Naive thymus-derived CD4-positive, alpha-beta T cell (primary cell): ENCODE measurements at regions not wholly inside any gene's neighbourhood (a gene's known extent, or its start where the extent isn't known, plus 50 kb on each side); places are given as distances from the start of the nearest gene placed in this dataset.

Experiments used
- ATAC-seq: fragments of 150-1000 bp; cut with Tn5 transposase; 2 replicates; pipeline ENCODE4 v1.10.0; 2021; ENCODE audit warnings: mild to moderate bottlenecking, moderate library complexity
- CTCF ChIA-PET: fragments of 350-600 bp; sonication (Branson Sonifier 250); formaldehyde crosslinking; loops from one replicate; lab custom pipeline; 2021; ENCODE audit warnings: antibody characterized with exemption; lab: Charles Lee
- POLR2A ChIA-PET: fragments of 350-600 bp; sonication (Branson Sonifier 250); formaldehyde crosslinking; loops from one replicate; lab custom pipeline; 2021; ENCODE audit warnings: antibody characterized with exemption, inconsistent platforms; lab: Charles Lee
- DNase-seq, 9 donors: peaks; one replicate each; pipeline versions ENCODE4 v3.0.0 to v3.0.0-alpha.2; 2020 to 2022; ENCODE audit warnings: mixed read lengths in 1 of 9
- H3K27ac ChIP-seq: one replicate; pipeline ENCODE4 v1.7.0; 2013; ENCODE audit warnings: mild to moderate bottlenecking, low read depth, low read length, moderate library complexity
- H3K27me3 ChIP-seq, 2 donors: one replicate each; pipeline ENCODE4 v1.7.0; 2013; ENCODE audit warnings: low read length in 2 of 2, mild to moderate bottlenecking in 2 of 2, moderate library complexity in 2 of 2; ENCODE audit not compliant: control insufficient read depth in 2 of 2, insufficient read depth in 2 of 2
- H3K36me3 ChIP-seq, 3 experiments: 1 replicate in 2 of 3; 2 replicates in 1 of 3; pipeline ENCODE4 v1.7.0; 2013; ENCODE audit warnings: low read length in 3 of 3, mild to moderate bottlenecking in 3 of 3, moderate library complexity in 1 of 3; ENCODE audit not compliant: insufficient read depth in 3 of 3, control insufficient read depth in 2 of 3
- H3K4me1 ChIP-seq, 2 donors: one replicate each; pipeline ENCODE4 v1.7.0; 2013; ENCODE audit warnings: low read length in 2 of 2, mild to moderate bottlenecking in 2 of 2, moderate library complexity in 1 of 2; ENCODE audit not compliant: control insufficient read depth in 2 of 2, insufficient read depth in 2 of 2
- H3K4me3 ChIP-seq: 2 replicates; pipeline ENCODE4 v1.7.0; 2013; ENCODE audit warnings: mild to moderate bottlenecking, low read length
- H3K9me3 ChIP-seq, 3 experiments: 1 replicate in 2 of 3; 2 replicates in 1 of 3; pipeline ENCODE4 v1.7.0; 2013; ENCODE audit warnings: low read length in 3 of 3; ENCODE audit not compliant: control insufficient read depth in 2 of 3
- H3K27ac Mint-ChIP-seq, 9 donors: one replicate each; pipeline ENCODE4 v1.8.0; 2020 to 2022; ENCODE audit warnings: mixed read lengths in 9 of 9, mild to moderate bottlenecking in 8 of 9, moderate library complexity in 5 of 9, inconsistent platforms in 2 of 9
- H3K27me3 Mint-ChIP-seq, 5 donors: one replicate each; pipeline ENCODE4 v1.8.0; 2021 to 2022; ENCODE audit warnings: mixed read lengths in 5 of 5, mild to moderate bottlenecking in 1 of 5
- H3K36me3 Mint-ChIP-seq, 5 donors: one replicate each; pipeline ENCODE4 v1.8.0; 2020 to 2022; ENCODE audit warnings: mixed read lengths in 5 of 5, mild to moderate bottlenecking in 3 of 5, inconsistent platforms in 1 of 5
- H3K4me1 Mint-ChIP-seq, 7 donors: one replicate each; pipeline ENCODE4 v1.8.0; 2020 to 2022; ENCODE audit warnings: mixed read lengths in 7 of 7, mild to moderate bottlenecking in 3 of 7, inconsistent platforms in 1 of 7
- H3K4me3 Mint-ChIP-seq, 10 donors: one replicate each; pipeline ENCODE4 v1.8.0; 2020 to 2022; ENCODE audit warnings: mild to moderate bottlenecking in 10 of 10, mixed read lengths in 10 of 10, moderate library complexity in 6 of 10, inconsistent platforms in 2 of 10
- H3K9me3 Mint-ChIP-seq, 11 donors: one replicate each; pipeline ENCODE4 v1.8.0; 2020 to 2022; ENCODE audit warnings: mixed read lengths in 11 of 11, mild to moderate bottlenecking in 4 of 11, inconsistent platforms in 1 of 11, moderate library complexity in 1 of 11
- intact Hi-C, 2 donors: fragments of 100-400 bp; cut with micrococcal nuclease; formaldehyde crosslinking; loops; one replicate each; pipeline ENCODE4 v1.15.1; 2023

- DNase-seq (no peak), ATAC-seq (no peak)
- ChIA-PET CTCF (no interaction called here), POLR2A (no interaction called here)
- H3K27ac ChIP-seq, result no peak overlapping the region
- no peaks in the 10 kb centered on the region for H3K27me3 ChIP-seq
- no peaks in the 10 kb centered on the region for H3K9me3 ChIP-seq
- H3K36me3 ChIP-seq, result no peaks in the 10 kb centered on the region
- no peak overlapping the region for H3K27ac Mint-ChIP-seq
- no peak overlapping the region for H3K4me3 ChIP-seq
- peaks cover 0 to 4% (median 0%) of the 10 kb centered on the region in 5 donors for H3K27me3 Mint-ChIP-seq
- H3K36me3 Mint-ChIP-seq, result peaks cover 0 to 4% (median 0%) of the 10 kb centered on the region in 5 donors
- H3K9me3 Mint-ChIP-seq, result peaks cover 0 to 15% (median 0%) of the 10 kb centered on the region in 11 donors
- no peaks in the 10 kb centered on the region for H3K4me1 ChIP-seq
- H3K4me3 Mint-ChIP-seq, result no peak overlapping the region
- no peaks in the 10 kb centered on the region for H3K4me1 Mint-ChIP-seq
- intact Hi-C loops, result no loop called here
Measured at GRCh38 chr13:80574113-80574850, 233.4 kb upstream of the SPRY2 start.

GRCh38 chr13:80572923-80573316 lies 232.0 kb upstream of the SPRY2 start:
- Mint-ChIP-seq H3K4me1 (no peaks in the 10 kb centered on the region), H3K4me3 (no peak overlapping the region), H3K36me3 (no peaks in the 10 kb centered on the region), H3K27me3 (peaks cover 0 to 3% (median 0%) of the 10 kb centered on the region in 5 donors), H3K27ac (no peak overlapping the region), H3K9me3 (peaks cover 0 to 9% (median 0%) of the 10 kb centered on the region in 11 donors)
- Histone ChIP-seq H3K9me3 (no peaks in the 10 kb centered on the region), H3K27ac (no peak overlapping the region), H3K36me3 (no peaks in the 10 kb centered on the region), H3K4me1 (no peaks in the 10 kb centered on the region), H3K27me3 (no peaks in the 10 kb centered on the region), H3K4me3 (no peak overlapping the region)
- intact Hi-C loops, result no loop called here
- DNase-seq, result no peak
- ATAC-seq, result no peak
- ChIA-PET CTCF (no interaction called here), POLR2A (no interaction called here)

- no peaks in the 10 kb centered on the region for H3K4me1 ChIP-seq
- H3K27me3 Mint-ChIP-seq, result peaks cover 0 to 3% (median 0%) of the 10 kb centered on the region in 5 donors
- H3K27ac Mint-ChIP-seq, result no peak overlapping the region
- no peaks in the 10 kb centered on the region for H3K27me3 ChIP-seq
- H3K9me3 Mint-ChIP-seq, result peaks cover 0 to 9% (median 0%) of the 10 kb centered on the region in 11 donors
- H3K4me3 ChIP-seq, result no peak overlapping the region
- no peaks in the 10 kb centered on the region for H3K9me3 ChIP-seq
- POLR2A ChIA-PET, result no interaction called here
- intact Hi-C loops, result no loop called here
- no peaks in the 10 kb centered on the region for H3K36me3 Mint-ChIP-seq
- CTCF ChIA-PET, result no interaction called here
- no peak overlapping the region for H3K27ac ChIP-seq
- no peaks in the 10 kb centered on the region for H3K36me3 ChIP-seq
- no peak overlapping the region for H3K4me3 Mint-ChIP-seq
- ATAC-seq (no peak), DNase-seq (no peak)
- no peaks in the 10 kb centered on the region for H3K4me1 Mint-ChIP-seq
Measured at GRCh38 chr13:80572308-80572922, 231.5 kb upstream of the SPRY2 start.

- no peak for DNase-seq
- H3K4me1 Mint-ChIP-seq, result no peaks in the 10 kb centered on the region
- H3K9me3 Mint-ChIP-seq, result peaks cover 0 to 9% (median 0%) of the 10 kb centered on the region in 11 donors
- no peak overlapping the region for H3K4me3 ChIP-seq
- no peaks in the 10 kb centered on the region for H3K4me1 ChIP-seq
- H3K27ac ChIP-seq, result no peak overlapping the region
- H3K27ac Mint-ChIP-seq, result no peak overlapping the region
- no peak for ATAC-seq
- H3K36me3 ChIP-seq, result no peaks in the 10 kb centered on the region
- CTCF ChIA-PET, result no interaction called here
- H3K9me3 ChIP-seq, result no peaks in the 10 kb centered on the region
- H3K36me3 Mint-ChIP-seq, result no peaks in the 10 kb centered on the region
- no peaks in the 10 kb centered on the region for H3K27me3 ChIP-seq
- intact Hi-C loops, result no loop called here
- POLR2A ChIA-PET, result no interaction called here
- H3K27me3 Mint-ChIP-seq, result peaks cover 0 to 3% (median 0%) of the 10 kb centered on the region in 5 donors
- no peak overlapping the region for H3K4me3 Mint-ChIP-seq
Measured at GRCh38 chr13:80571346-80572307, 230.7 kb upstream of the SPRY2 start.

- peaks cover 0 to 3% (median 0%) of the 10 kb centered on the region in 5 donors for H3K36me3 Mint-ChIP-seq
- ChIA-PET POLR2A (no interaction called here), CTCF (no interaction called here)
- peaks cover 0 to 29% (median 18%) of the 10 kb centered on the region in 7 donors for H3K4me1 Mint-ChIP-seq
- Histone ChIP-seq H3K36me3 (no peaks in the 10 kb centered on the region), H3K27me3 (no peaks in the 10 kb centered on the region), H3K27ac (no peak overlapping the region), H3K4me3 (no peak overlapping the region), H3K4me1 (no peaks in the 10 kb centered on the region), H3K9me3 (no peaks in the 10 kb centered on the region)
- intact Hi-C loops, result no loop called here
- H3K9me3 Mint-ChIP-seq, result peaks cover 0 to 12% (median 0%) of the 10 kb centered on the region in 11 donors
- H3K27ac Mint-ChIP-seq, result peak overlapping the region in 3 of 9 donors; percentile 0 to 21 (median 16)
- ATAC-seq (no peak), DNase-seq (no peak)
- H3K27me3 Mint-ChIP-seq, result no peaks in the 10 kb centered on the region
- peak overlapping the region in 3 of 10 donors; percentile 1 to 55 (median 16) for H3K4me3 Mint-ChIP-seq
Measured at GRCh38 chr13:80563439-80563838, 222.5 kb upstream of the SPRY2 start.

- no peaks in the 10 kb centered on the region for H3K27me3 Mint-ChIP-seq
- peaks cover 0 to 12% (median 0%) of the 10 kb centered on the region in 11 donors for H3K9me3 Mint-ChIP-seq
- H3K36me3 Mint-ChIP-seq, result peaks cover 0 to 3% (median 0%) of the 10 kb centered on the region in 5 donors
- H3K4me3 Mint-ChIP-seq, result peak overlapping the region in 8 of 10 donors; percentile 25 to 83 (median 67)
- H3K27ac Mint-ChIP-seq, result peak overlapping the region in 4 of 9 donors; percentile 8 to 72 (median 46)
- no peaks in the 10 kb centered on the region for H3K4me1 ChIP-seq
- H3K9me3 ChIP-seq, result no peaks in the 10 kb centered on the region
- intact Hi-C loops, result no loop called here
- no peak overlapping the region for H3K27ac ChIP-seq
- no peak overlapping the region for H3K4me3 ChIP-seq
- ATAC-seq, result no peak
- peaks cover 0 to 29% (median 18%) of the 10 kb centered on the region in 7 donors for H3K4me1 Mint-ChIP-seq
- peak in 1 of 9 donors; percentile 16 for DNase-seq
- H3K36me3 ChIP-seq, result no peaks in the 10 kb centered on the region
- ChIA-PET CTCF (no interaction called here), POLR2A (no interaction called here)
- no peaks in the 10 kb centered on the region for H3K27me3 ChIP-seq
Measured at GRCh38 chr13:80562433-80563156, 221.7 kb upstream of the SPRY2 start.
